ENCODE measurements at regions not wholly inside any gene's neighbourhood (a gene's known extent, or its start where the extent isn't known, plus 50 kb on each side); places are given as distances from the start of the nearest gene placed in this dataset.
"Not testable (repeated sequence)": the region's sequence is repeated elsewhere in the genome, so short reads cannot be mapped to it uniquely, and the experiment has no call there.

- no peaks in the 10 kb centered on the region for H3K4me1 ChIP-seq (ENCODE audit: insufficient read depth, low read length)
- no peak overlapping the region for H2AFZ ChIP-seq (ENCODE audit: low read depth, low read length)
- DNase-seq, result no peak
- H3K4me2 ChIP-seq (ENCODE audit: insufficient read depth, low read length), result no peak overlapping the region
- no peak for ATAC-seq (ENCODE audit: insufficient read depth, low read depth)
- H4K20me1 ChIP-seq (ENCODE audit: insufficient read depth, low read length), result no peaks in the 10 kb centered on the region
- no peak for TF ChIP-seq CTCF (IDR thresholded peaks at IDR 0.05; ENCODE audit: borderline replicate concordance, extremely low read depth, low read length, poor library complexity, severe bottlenecking)
- no peak for TF ChIP-seq EZH2 (IDR thresholded peaks at IDR 0.05; ENCODE audit: borderline replicate concordance, low read depth, low read length, severe bottlenecking)
- no peak overlapping the region for H3K9ac ChIP-seq (ENCODE audit: low read depth, low read length)
- H3K79me2 ChIP-seq (ENCODE audit: insufficient read depth, low read length), result peaks cover 13% of the 10 kb centered on the region; the same call in 1 of the 2 replicates
- no peak overlapping the region for H3K4me3 ChIP-seq (ENCODE audit: low read depth in 1 of 2, low read length in 2 of 2)
- H3K9me3 ChIP-seq (ENCODE audit: insufficient read depth, low read length, severe bottlenecking), result no peaks in the 10 kb centered on the region
- no peaks in the 10 kb centered on the region for H3K27me3 ChIP-seq (ENCODE audit: insufficient read depth, low read length, poor library complexity)
- H3K27ac ChIP-seq (ENCODE audit: low read length), result no peak overlapping the region
- no peaks in the 10 kb centered on the region for H3K36me3 ChIP-seq (ENCODE audit: insufficient read depth, low read length)
Measured at GRCh38 chr14:71460091-71460490, 472.1 kb upstream of the RGS6 start.

GRCh38 chr14:71461617-71462016, 470.6 kb upstream of the RGS6 start:
- H3K9me3 ChIP-seq (ENCODE audit: insufficient read depth, low read length, severe bottlenecking); H3K36me3 ChIP-seq (ENCODE audit: insufficient read depth, low read length); H3K27me3 ChIP-seq (ENCODE audit: insufficient read depth, low read length, poor library complexity); H3K4me3 ChIP-seq (ENCODE audit: low read depth in 1 of 2, low read length in 2 of 2); H3K4me2 ChIP-seq (ENCODE audit: insufficient read depth, low read length); H3K9ac ChIP-seq (ENCODE audit: low read depth, low read length); H2AFZ ChIP-seq (ENCODE audit: low read depth, low read length); DNase-seq; H3K79me2 ChIP-seq (ENCODE audit: insufficient read depth, low read length); H3K27ac ChIP-seq (ENCODE audit: low read length); ATAC-seq (ENCODE audit: insufficient read depth, low read depth); H3K4me1 ChIP-seq (ENCODE audit: insufficient read depth, low read length); H4K20me1 ChIP-seq (ENCODE audit: insufficient read depth, low read length): not testable (repeated sequence)

- H3K9me3 ChIP-seq (ENCODE audit: insufficient read depth, low read length, severe bottlenecking), result peaks cover 3% of the 10 kb centered on the region
- no peak for DNase-seq
Measured at GRCh38 chr14:71463807-71464206, 468.4 kb upstream of the RGS6 start.

GRCh38 chr14:71464840-71465239, 467.4 kb upstream of the RGS6 start:
- H3K9me3 ChIP-seq (ENCODE audit: insufficient read depth, low read length, severe bottlenecking), result peaks cover 3% of the 10 kb centered on the region
- no peak overlapping the region for H2AFZ ChIP-seq (ENCODE audit: low read depth, low read length)
- H3K27ac ChIP-seq (ENCODE audit: low read length), result no peak overlapping the region
- H3K27me3 ChIP-seq (ENCODE audit: insufficient read depth, low read length, poor library complexity), result no peaks in the 10 kb centered on the region
- H3K36me3 ChIP-seq (ENCODE audit: insufficient read depth, low read length), result no peaks in the 10 kb centered on the region
- no peaks in the 10 kb centered on the region for H4K20me1 ChIP-seq (ENCODE audit: insufficient read depth, low read length)
- H3K9ac ChIP-seq (ENCODE audit: low read depth, low read length), result no peak overlapping the region
- no peak for TF ChIP-seq EZH2 (IDR thresholded peaks at IDR 0.05; ENCODE audit: borderline replicate concordance, low read depth, low read length, severe bottlenecking)
- no peak for TF ChIP-seq CTCF (IDR thresholded peaks at IDR 0.05; ENCODE audit: borderline replicate concordance, extremely low read depth, low read length, poor library complexity, severe bottlenecking)
- peaks cover 3% of the 10 kb centered on the region; the same call in 1 of the 2 replicates for H3K79me2 ChIP-seq (ENCODE audit: insufficient read depth, low read length)
- H3K4me1 ChIP-seq (ENCODE audit: insufficient read depth, low read length), result no peaks in the 10 kb centered on the region
- H3K4me3 ChIP-seq (ENCODE audit: low read depth in 1 of 2, low read length in 2 of 2), result no peak overlapping the region
- ATAC-seq (ENCODE audit: insufficient read depth, low read depth) (no peak), DNase-seq (no peak)
- no peak overlapping the region for H3K4me2 ChIP-seq (ENCODE audit: insufficient read depth, low read length)

More at GRCh38 chr14:71463807-71464206, 468.4 kb upstream of the RGS6 start:
- H4K20me1 ChIP-seq (ENCODE audit: insufficient read depth, low read length), result no peaks in the 10 kb centered on the region
- H3K27me3 ChIP-seq (ENCODE audit: insufficient read depth, low read length, poor library complexity), result no peaks in the 10 kb centered on the region
- H3K79me2 ChIP-seq (ENCODE audit: insufficient read depth, low read length), result peaks cover 3% of the 10 kb centered on the region; the same call in 1 of the 2 replicates
- H2AFZ ChIP-seq (ENCODE audit: low read depth, low read length), result no peak overlapping the region
- H3K4me2 ChIP-seq (ENCODE audit: insufficient read depth, low read length), result no peak overlapping the region
- no peak overlapping the region for H3K27ac ChIP-seq (ENCODE audit: low read length)
- TF ChIP-seq CTCF (IDR thresholded peaks at IDR 0.05; ENCODE audit: borderline replicate concordance, extremely low read depth, low read length, poor library complexity, severe bottlenecking) (no peak), EZH2 (IDR thresholded peaks at IDR 0.05; ENCODE audit: borderline replicate concordance, low read depth, low read length, severe bottlenecking) (no peak)
- H3K36me3 ChIP-seq (ENCODE audit: insufficient read depth, low read length), result no peaks in the 10 kb centered on the region
- no peak overlapping the region for H3K4me3 ChIP-seq (ENCODE audit: low read depth in 1 of 2, low read length in 2 of 2)
- no peak for ATAC-seq (ENCODE audit: insufficient read depth, low read depth)
- no peak overlapping the region for H3K9ac ChIP-seq (ENCODE audit: low read depth, low read length)
- no peaks in the 10 kb centered on the region for H3K4me1 ChIP-seq (ENCODE audit: insufficient read depth, low read length)

Measured in DND-41 (cell line).